NT2/D1 (cell line): ENCODE measurements at regions not wholly inside any gene's neighbourhood (a gene's known extent, or its start where the extent isn't known, plus 50 kb on each side); places are given as distances from the start of the nearest gene placed in this dataset.

Experiments used
- SUZ12 ChIP-seq: IDR thresholded peaks from 2 replicates; pipeline ENCODE4 v1.6.1; 2011; ENCODE audit not compliant: insufficient read length, insufficient read depth; ENCODE audit errors: extremely low read depth
- YY1 ChIP-seq: IDR thresholded peaks from 2 replicates; pipeline ENCODE4 v1.6.1; 2011; ENCODE audit not compliant: insufficient read length, insufficient read depth
- ZNF274 ChIP-seq: IDR thresholded peaks from 2 replicates; pipeline ENCODE4 v1.6.1; 2011; ENCODE audit warnings: mild to moderate bottlenecking, low read depth, low read length

DNA sequence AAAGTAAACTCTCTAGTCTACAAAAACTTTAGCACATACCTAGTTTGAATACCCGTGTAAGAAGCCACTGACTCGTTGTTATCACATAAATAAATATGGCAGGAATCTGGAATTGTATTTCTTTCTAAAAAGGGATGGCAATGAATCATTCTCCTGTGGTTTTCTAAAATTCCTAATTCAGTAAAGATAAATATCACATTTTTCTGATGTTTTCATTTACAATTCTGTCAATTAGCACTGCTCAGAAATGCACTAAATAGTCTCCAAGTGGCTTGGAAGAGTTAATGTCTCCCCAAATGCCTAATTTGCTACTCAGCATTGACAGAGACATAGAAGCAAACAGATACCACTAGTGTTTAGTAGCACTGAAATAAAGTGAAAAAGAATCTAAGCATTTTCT lies 547.7 kb upstream of the SLITRK1 start:
- TF ChIP-seq YY1 (no peak), SUZ12 (no peak), ZNF274 (no peak)
